Astrocyte (in vitro differentiated cells and primary cell): ENCODE measurements at regions not wholly inside any gene's neighbourhood (a gene's known extent, or its start where the extent isn't known, plus 50 kb on each side); places are given as distances from the start of the nearest gene placed in this dataset.

Source experiments
- DNase-seq: peaks from one replicate; pipeline ENCODE4 v3.0.0-alpha.2; 2010; ENCODE audit warnings: low read depth
- FAIRE-seq: peaks from 2 replicates; lab custom pipeline; 2011; peaks lifted over from hg19 to GRCh38; lab: Jason Lieb, UNC
- H2AFZ ChIP-seq: 2 replicates; pipeline ENCODE4 v1.6.0; 2012; ENCODE audit warnings: low read depth, low read length, inconsistent platforms
- H3K27ac ChIP-seq: 2 replicates; pipeline ENCODE4 v1.5.1; 2011; ENCODE audit warnings: low read depth, low read length, inconsistent platforms
- H3K27me3 ChIP-seq: 2 replicates; pipeline ENCODE4 v1.6.0; 2011; ENCODE audit warnings: low read length, inconsistent platforms; ENCODE audit not compliant: insufficient read depth
- H3K36me3 ChIP-seq: 2 replicates; pipeline ENCODE4 v1.5.1; 2011; ENCODE audit warnings: low read length, inconsistent platforms; ENCODE audit not compliant: insufficient read depth
- H3K4me1 ChIP-seq: 2 replicates; pipeline ENCODE4 v1.5.1; 2011; ENCODE audit warnings: low read length, inconsistent platforms; ENCODE audit not compliant: insufficient read depth
- H3K4me2 ChIP-seq: 2 replicates; pipeline ENCODE4 v1.6.0; 2012; ENCODE audit warnings: low read length, inconsistent platforms
- H3K4me3 ChIP-seq: 2 replicates; pipeline ENCODE4 v1.5.1; 2011; ENCODE audit warnings: low read depth, mild to moderate bottlenecking, low read length, inconsistent platforms; ENCODE audit not compliant: insufficient read depth
- H3K79me2 ChIP-seq: 2 replicates; pipeline ENCODE4 v1.6.0; 2012; ENCODE audit warnings: mild to moderate bottlenecking, low read length, inconsistent platforms; ENCODE audit not compliant: insufficient read depth
- H3K9ac ChIP-seq: 2 replicates; pipeline ENCODE4 v1.6.0; 2012; ENCODE audit warnings: mild to moderate bottlenecking, low read length, inconsistent platforms
- H3K9me3 ChIP-seq: 2 replicates; pipeline ENCODE4 v1.5.1; 2012; ENCODE audit warnings: low read depth, mild to moderate bottlenecking, low read length, inconsistent platforms; ENCODE audit not compliant: insufficient read depth
- H4K20me1 ChIP-seq: 2 replicates; pipeline ENCODE4 v1.6.0; 2012; ENCODE audit warnings: low read length, inconsistent platforms; ENCODE audit not compliant: insufficient read depth
- H3K27ac Mint-ChIP-seq: one replicate; pipeline ENCODE4 v1.8.0; 2021; ENCODE audit warnings: mild to moderate bottlenecking, mixed read lengths; ENCODE audit not compliant: unreplicated experiment
- H3K27me3 Mint-ChIP-seq: one replicate; pipeline ENCODE4 v1.8.0; 2021; ENCODE audit warnings: low read depth, mixed read lengths; ENCODE audit not compliant: unreplicated experiment
- H3K36me3 Mint-ChIP-seq: one replicate; pipeline ENCODE4 v1.8.0; 2021; ENCODE audit warnings: low read depth, mixed read lengths; ENCODE audit not compliant: unreplicated experiment
- H3K4me1 Mint-ChIP-seq: one replicate; pipeline ENCODE4 v1.8.0; 2021; ENCODE audit warnings: low read depth, mixed read lengths; ENCODE audit not compliant: unreplicated experiment
- H3K4me3 Mint-ChIP-seq: one replicate; pipeline ENCODE4 v1.8.0; 2021; ENCODE audit warnings: mild to moderate bottlenecking, moderate library complexity, mixed read lengths; ENCODE audit not compliant: unreplicated experiment
- H3K9me3 Mint-ChIP-seq: one replicate; pipeline ENCODE4 v1.8.0; 2021; ENCODE audit warnings: mild to moderate bottlenecking, mixed read lengths; ENCODE audit not compliant: unreplicated experiment
- CTCF ChIP-seq: IDR thresholded peaks from 2 replicates; pipeline ENCODE4 v1.5.1; 2011; ENCODE audit warnings: low read depth, mild to moderate bottlenecking, inconsistent platforms, low read length, moderate library complexity; ENCODE audit not compliant: insufficient read depth
- EZH2 ChIP-seq: IDR thresholded peaks from 2 replicates; pipeline ENCODE4 v1.6.1; 2012; ENCODE audit warnings: mild to moderate bottlenecking, low read length, inconsistent platforms; ENCODE audit not compliant: insufficient read depth

- no peak for DNase-seq
- H3K4me1 Mint-ChIP-seq = peaks cover 5% of the 10 kb centered on the region
- FAIRE-seq = no peak
- no peaks in the 10 kb centered on the region for H3K36me3 Mint-ChIP-seq
- Histone ChIP-seq H3K9me3 (no peaks in the 10 kb centered on the region), H3K27ac (no peak overlapping the region), H3K4me3 (no peak overlapping the region), H4K20me1 (no peaks in the 10 kb centered on the region), H3K9ac (no peak overlapping the region), H3K4me2 (no peak overlapping the region), H2AFZ (no peak overlapping the region), H3K4me1 (no peaks in the 10 kb centered on the region), H3K79me2 (no peaks in the 10 kb centered on the region), H3K36me3 (no peaks in the 10 kb centered on the region), H3K27me3 (no peaks in the 10 kb centered on the region)
- H3K4me3 Mint-ChIP-seq = no peak overlapping the region
- no peak overlapping the region for H3K27ac Mint-ChIP-seq
- H3K27me3 Mint-ChIP-seq = peaks cover 5% of the 10 kb centered on the region
- peaks cover 5% of the 10 kb centered on the region for H3K9me3 Mint-ChIP-seq
- TF ChIP-seq EZH2 (no peak), CTCF (no peak)
Measured at GRCh38 chr2:12897181-12897580, 180.4 kb downstream of the TRIB2 start.

DNA sequence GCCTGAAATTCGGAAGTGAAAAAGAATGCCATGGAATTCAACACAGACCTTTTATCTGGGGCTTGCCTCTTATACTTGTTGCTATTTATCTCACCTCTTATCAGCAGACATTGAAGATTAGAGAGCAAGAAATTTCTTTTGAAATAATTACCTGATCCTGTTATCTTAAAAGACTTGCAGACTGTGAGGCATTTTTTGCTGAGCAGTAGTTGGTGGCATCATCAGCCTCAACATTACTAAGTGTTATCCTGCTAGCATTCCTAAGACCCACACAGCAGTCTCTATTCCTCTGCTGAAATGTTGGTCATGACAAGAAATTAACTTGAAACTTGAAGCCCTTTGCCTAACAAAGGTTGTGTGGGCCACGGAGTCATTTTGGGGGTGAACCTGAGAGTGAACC lies 186.5 kb downstream of the TRIB2 start:
- H3K79me2 ChIP-seq = no peaks in the 10 kb centered on the region
- H3K27me3 ChIP-seq = no peaks in the 10 kb centered on the region
- TF ChIP-seq EZH2 (no peak), CTCF (no peak)
- no peaks in the 10 kb centered on the region for H3K4me1 ChIP-seq
- no peak overlapping the region for H3K4me3 ChIP-seq
- H3K4me1 Mint-ChIP-seq = peaks cover 11% of the 10 kb centered on the region
- DNase-seq (peak; percentile 75), FAIRE-seq (no peak)
- no peaks in the 10 kb centered on the region for H3K9me3 Mint-ChIP-seq
- no peak overlapping the region for H3K27ac ChIP-seq
- H3K36me3 ChIP-seq = no peaks in the 10 kb centered on the region
- no peaks in the 10 kb centered on the region for H3K27me3 Mint-ChIP-seq
- no peak overlapping the region for H2AFZ ChIP-seq
- H3K27ac Mint-ChIP-seq = no peak overlapping the region
- H3K9ac ChIP-seq = no peak overlapping the region
- H3K4me3 Mint-ChIP-seq = no peak overlapping the region
- H3K9me3 ChIP-seq = no peaks in the 10 kb centered on the region
- H3K36me3 Mint-ChIP-seq = no peaks in the 10 kb centered on the region
- H4K20me1 ChIP-seq = no peaks in the 10 kb centered on the region
- no peak overlapping the region for H3K4me2 ChIP-seq

DNA sequence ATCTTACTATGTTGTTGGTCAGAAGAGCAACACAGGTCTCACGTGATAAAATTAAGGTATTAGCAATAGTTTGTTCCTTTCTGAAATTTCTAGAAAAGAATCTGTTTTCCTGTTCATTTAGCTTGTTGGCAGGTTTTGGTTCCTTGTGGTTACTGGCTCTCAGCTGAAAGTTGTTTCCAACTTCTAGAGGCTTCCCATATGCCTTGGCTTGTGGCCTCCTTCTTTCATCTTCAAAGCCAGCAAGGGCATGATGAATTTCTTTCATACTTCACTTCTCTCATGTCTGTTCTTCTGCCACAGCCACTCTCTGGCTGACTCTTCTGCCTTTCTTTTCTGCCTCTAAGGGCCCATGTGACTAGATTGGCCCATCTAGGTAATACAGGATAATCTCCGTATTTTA lies 193.7 kb downstream of the TRIB2 start:
- no peak overlapping the region for H3K9ac ChIP-seq
- no peaks in the 10 kb centered on the region for H3K36me3 ChIP-seq
- H3K4me2 ChIP-seq = no peak overlapping the region
- no peak overlapping the region for H3K4me3 Mint-ChIP-seq
- H3K9me3 Mint-ChIP-seq = peaks cover 7% of the 10 kb centered on the region
- H3K4me1 Mint-ChIP-seq = no peaks in the 10 kb centered on the region
- no peaks in the 10 kb centered on the region for H3K36me3 Mint-ChIP-seq
- DNase-seq (peak; percentile 53), FAIRE-seq (no peak)
- H3K27ac ChIP-seq = no peak overlapping the region
- H3K27ac Mint-ChIP-seq = no peak overlapping the region
- no peaks in the 10 kb centered on the region for H3K27me3 ChIP-seq
- no peaks in the 10 kb centered on the region for H3K9me3 ChIP-seq
- no peak overlapping the region for H2AFZ ChIP-seq
- H3K27me3 Mint-ChIP-seq = peaks cover 3% of the 10 kb centered on the region
- TF ChIP-seq CTCF (no peak), EZH2 (no peak)
- no peak overlapping the region for H3K4me3 ChIP-seq
- H3K4me1 ChIP-seq = no peaks in the 10 kb centered on the region
- no peaks in the 10 kb centered on the region for H4K20me1 ChIP-seq
- H3K79me2 ChIP-seq = no peaks in the 10 kb centered on the region
